Esophagus muscularis mucosa (tissue), 4 donors: ENCODE measurements at regions not wholly inside any gene's neighbourhood (a gene's known extent, or its start where the extent isn't known, plus 50 kb on each side); places are given as distances from the start of the nearest gene placed in this dataset.

ENCODE experiments used
- DNase-seq: peaks from one replicate; pipeline ENCODE4 v3.0.0-alpha.2; 2017; ENCODE audit errors: extremely low spot score
- H3K27ac ChIP-seq, 4 donors: fragments of 200-600 bp; sonication (generic); replicated peaks in 1 of 4; 1 replicate in 3 of 4; 2 replicates in 1 of 4; pipeline ENCODE4 v1.5.1; 2016 to 2019; ENCODE audit warnings: mild to moderate bottlenecking in 1 of 4
- H3K27me3 ChIP-seq, 4 donors: fragments of 200-600 bp; sonication (generic); one replicate each; pipeline versions ENCODE4 v1.5.1 to v1.6.0; 2016 to 2019
- H3K36me3 ChIP-seq, 4 donors: fragments of 200-600 bp; sonication (generic); one replicate each; pipeline ENCODE4 v1.5.1; 2016 to 2019
- H3K4me1 ChIP-seq, 4 donors: fragments of 200-600 bp; sonication (generic); one replicate each; pipeline ENCODE4 v1.5.1; 2016 to 2019
- H3K4me3 ChIP-seq, 4 donors: fragments of 200-600 bp; sonication (generic); 1 replicate in 2 of 4; 2 replicates in 2 of 4; pipeline ENCODE4 v1.5.1; 2016 to 2019; ENCODE audit warnings: mild to moderate bottlenecking in 4 of 4, moderate library complexity in 1 of 4
- H3K9me3 ChIP-seq, 4 donors: fragments of 200-600 bp; sonication (generic); 1 replicate in 3 of 4; 2 replicates in 1 of 4; pipeline ENCODE4 v1.5.1; 2016 to 2019
- CTCF ChIP-seq, 3 experiments: fragments of 200-600 bp in 2 of 3; fragments of 450-650 bp in 1 of 3; sonication (generic) in 2 of 3; IDR thresholded peaks; one replicate each; pipeline ENCODE4 v1.5.1; 2017 to 2019; ENCODE audit warnings: antibody characterized with exemption in 3 of 3, mild to moderate bottlenecking in 2 of 3, moderate library complexity in 1 of 3
- EP300 ChIP-seq: sonication (generic); formaldehyde crosslinking; IDR thresholded peaks from one replicate; pipeline ENCODE4 v1.6.1; 2017; ENCODE audit warnings: antibody characterized with exemption
- POLR2A ChIP-seq: fragments of 450-650 bp; IDR thresholded peaks from one replicate; pipeline ENCODE4 v1.6.1; 2017; ENCODE audit warnings: antibody characterized with exemption, moderate library complexity, mild to moderate bottlenecking, low read depth
- POLR2AphosphoS5 ChIP-seq, 2 donors: sonication (generic); formaldehyde crosslinking; IDR thresholded peaks; one replicate each; pipeline ENCODE4 v1.6.1; 2017; ENCODE audit warnings: antibody characterized with exemption in 2 of 2
- WGBS: methylation state at CpG from one replicate; pipeline ENCODE4 v1.1.5; 2018; 5-methylcytosine and 5-hydroxymethylcytosine counted together
- intact Hi-C: fragments of 100-400 bp; cut with DNase I; formaldehyde crosslinking; loops from one replicate; pipeline ENCODE4 v1.15.1; 2023

- Histone ChIP-seq H3K4me3 (no peak overlapping the region), H3K27ac (no peak overlapping the region), H3K36me3 (no peaks in the 10 kb centered on the region), H3K27me3 (no peaks in the 10 kb centered on the region), H3K4me1 (no peaks in the 10 kb centered on the region), H3K9me3 (no peaks in the 10 kb centered on the region)
- intact Hi-C loops = no loop called here
- 73% methylated on average over 6 of the region's 6 CpGs for WGBS
- TF ChIP-seq CTCF (IDR thresholded peaks at IDR 0.05) (no peak), EP300 (no peak)
- no peak for DNase-seq
Observed at GRCh38 chr13:51518827-51519226, 65.4 kb upstream of the WDFY2 start.

- Histone ChIP-seq H3K27me3 (no peaks in the 10 kb centered on the region), H3K4me3 (no peak overlapping the region), H3K27ac (no peak overlapping the region), H3K9me3 (no peaks in the 10 kb centered on the region), H3K36me3 (no peaks in the 10 kb centered on the region), H3K4me1 (no peaks in the 10 kb centered on the region)
- intact Hi-C loops = no loop called here
- WGBS = 72% methylated on average over 3 of the region's 3 CpGs
- DNase-seq = no peak
- TF ChIP-seq EP300 = no peak
- TF ChIP-seq POLR2A = no peak
- TF ChIP-seq POLR2AphosphoS5 (IDR thresholded peaks at IDR 0.05) = no peak
- TF ChIP-seq CTCF (IDR thresholded peaks at IDR 0.05) = no peak
Observed at GRCh38 chr13:51519771-51520216, 64.5 kb upstream of the WDFY2 start.

GRCh38 chr13:51520524-51520923 is 63.7 kb upstream of the WDFY2 start:
- intact Hi-C loops = no loop called here
- Histone ChIP-seq H3K36me3 (no peaks in the 10 kb centered on the region), H3K4me3 (no peak overlapping the region), H3K27ac (no peak overlapping the region), H3K9me3 (no peaks in the 10 kb centered on the region), H3K27me3 (no peaks in the 10 kb centered on the region), H3K4me1 (no peaks in the 10 kb centered on the region)
- WGBS = 83% methylated on average over 4 of the region's 4 CpGs
- no peak for DNase-seq
- no peak for TF ChIP-seq EP300
- no peak for TF ChIP-seq POLR2A
- no peak for TF ChIP-seq CTCF (IDR thresholded peaks at IDR 0.05)
- no peak for TF ChIP-seq POLR2AphosphoS5 (IDR thresholded peaks at IDR 0.05)

- WGBS = 58% methylated on average over 4 of the region's 4 CpGs
Observed at GRCh38 chr13:51523082-51523518, 61.2 kb upstream of the WDFY2 start.

More at GRCh38 chr13:51523082-51523518, 61.2 kb upstream of the WDFY2 start:
- no peak overlapping the region for H3K27ac ChIP-seq
- no peak for TF ChIP-seq CTCF (IDR thresholded peaks at IDR 0.05)
- no peak for TF ChIP-seq POLR2AphosphoS5 (IDR thresholded peaks at IDR 0.05)
- TF ChIP-seq POLR2A = no peak
- TF ChIP-seq EP300 = no peak
- intact Hi-C loops = no loop called here
- no peaks in the 10 kb centered on the region for H3K9me3 ChIP-seq
- no peaks in the 10 kb centered on the region for H3K36me3 ChIP-seq
- H3K4me3 ChIP-seq = no peak overlapping the region
- no peak for DNase-seq
- H3K27me3 ChIP-seq = no peaks in the 10 kb centered on the region
- no peaks in the 10 kb centered on the region for H3K4me1 ChIP-seq
